ENCODE measurements at regions not wholly inside any gene's neighbourhood (a gene's known extent, or its start where the extent isn't known, plus 50 kb on each side); places are given as distances from the start of the nearest gene placed in this dataset.

- H3K4me3 ChIP-seq (ENCODE audit: low read depth, low read length): no peak overlapping the region
- no peak overlapping the region for H3K27ac ChIP-seq
- H3K36me3 ChIP-seq: no peaks in the 10 kb centered on the region
- no peak for DNase-seq
- no peaks in the 10 kb centered on the region for H3K9me3 ChIP-seq (ENCODE audit: severe bottlenecking)
- TF ChIP-seq CTCF (IDR thresholded peaks at IDR 0.05; ENCODE audit: low read depth, low read length): no peak
- H3K27me3 ChIP-seq (ENCODE audit: insufficient read depth, low read depth, severe bottlenecking): no peaks in the 10 kb centered on the region
Measured at GRCh38 chr12:98022961-98023360, 492.4 kb upstream of the TMPO start.

GRCh38 chr12:98037401-98038140 lies 477.8 kb upstream of the TMPO start:
- Histone ChIP-seq H3K36me3 (no peaks in the 10 kb centered on the region), H3K4me3 (ENCODE audit: low read depth, low read length) (no peak overlapping the region), H3K27me3 (ENCODE audit: insufficient read depth, low read depth, severe bottlenecking) (no peaks in the 10 kb centered on the region), H3K27ac (no peak overlapping the region), H3K9me3 (ENCODE audit: severe bottlenecking) (no peaks in the 10 kb centered on the region)
- no peak for DNase-seq
- no peak for TF ChIP-seq CTCF (IDR thresholded peaks at IDR 0.05; ENCODE audit: low read depth, low read length)

- DNase-seq: no peak
- Histone ChIP-seq H3K36me3 (no peaks in the 10 kb centered on the region), H3K4me3 (ENCODE audit: low read depth, low read length) (no peak overlapping the region), H3K27ac (no peak overlapping the region), H3K27me3 (ENCODE audit: insufficient read depth, low read depth, severe bottlenecking) (no peaks in the 10 kb centered on the region), H3K9me3 (ENCODE audit: severe bottlenecking) (no peaks in the 10 kb centered on the region)
- no peak for TF ChIP-seq CTCF (IDR thresholded peaks at IDR 0.05; ENCODE audit: low read depth, low read length)
Measured at GRCh38 chr12:98042668-98043067, 472.7 kb upstream of the TMPO start.

DNA sequence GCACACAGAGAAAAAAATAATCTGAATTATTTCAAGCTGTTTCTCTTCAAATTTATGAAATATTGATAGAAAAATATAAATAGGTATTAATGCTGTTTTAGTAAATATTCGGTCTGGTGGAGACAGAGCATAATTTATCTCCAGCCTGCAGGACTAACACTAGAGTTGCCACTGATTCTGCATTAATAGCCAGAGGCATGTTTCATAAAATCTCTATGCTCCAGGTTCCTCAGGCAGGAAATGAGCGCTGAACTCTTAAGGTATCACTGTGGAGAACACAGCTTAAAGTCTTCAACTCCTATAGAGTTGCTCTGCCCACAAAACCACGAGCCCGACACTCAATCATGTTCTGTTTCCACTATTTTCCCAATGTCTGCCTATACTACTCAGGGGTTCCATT lies 470.0 kb upstream of the TMPO start:
- H3K36me3 ChIP-seq: no peaks in the 10 kb centered on the region
- no peak for TF ChIP-seq CTCF (IDR thresholded peaks at IDR 0.05; ENCODE audit: low read depth, low read length)
- no peak overlapping the region for H3K27ac ChIP-seq
- no peaks in the 10 kb centered on the region for H3K9me3 ChIP-seq (ENCODE audit: severe bottlenecking)
- no peak for DNase-seq
- H3K27me3 ChIP-seq (ENCODE audit: insufficient read depth, low read depth, severe bottlenecking): no peaks in the 10 kb centered on the region
- no peak overlapping the region for H3K4me3 ChIP-seq (ENCODE audit: low read depth, low read length)

DNA sequence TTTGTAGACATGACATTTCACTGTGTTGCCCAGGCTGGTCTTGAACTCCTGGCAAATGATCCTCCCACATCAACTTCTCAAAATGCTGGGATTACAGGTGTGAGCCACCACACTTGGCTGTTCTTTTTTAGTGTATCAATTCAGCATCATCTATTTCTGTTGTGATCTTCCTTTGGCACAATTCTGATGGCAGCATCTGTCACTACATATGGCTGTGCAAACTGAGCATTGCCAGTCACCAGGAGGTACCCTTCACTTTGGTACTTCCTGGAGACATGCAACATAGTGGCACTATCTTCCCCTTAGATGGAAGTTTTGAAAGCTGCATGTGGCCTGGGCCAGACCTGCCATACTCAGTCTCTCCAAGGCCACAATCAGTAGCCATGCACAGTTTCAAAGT lies 467.1 kb upstream of the TMPO start:
- Histone ChIP-seq H3K4me3 (ENCODE audit: low read depth, low read length) (no peak overlapping the region), H3K27me3 (ENCODE audit: insufficient read depth, low read depth, severe bottlenecking) (no peaks in the 10 kb centered on the region), H3K27ac (no peak overlapping the region), H3K36me3 (no peaks in the 10 kb centered on the region), H3K9me3 (ENCODE audit: severe bottlenecking) (no peaks in the 10 kb centered on the region)
- no peak for TF ChIP-seq CTCF (IDR thresholded peaks at IDR 0.05; ENCODE audit: low read depth, low read length)
- DNase-seq: no peak

- no peaks in the 10 kb centered on the region for H3K9me3 ChIP-seq (ENCODE audit: severe bottlenecking)
- no peak overlapping the region for H3K4me3 ChIP-seq (ENCODE audit: low read depth, low read length)
- DNase-seq: no peak
- H3K27me3 ChIP-seq (ENCODE audit: insufficient read depth, low read depth, severe bottlenecking): no peaks in the 10 kb centered on the region
- TF ChIP-seq CTCF (IDR thresholded peaks at IDR 0.05; ENCODE audit: low read depth, low read length): no peak
- H3K27ac ChIP-seq: no peak overlapping the region
- no peaks in the 10 kb centered on the region for H3K36me3 ChIP-seq
Measured at GRCh38 chr12:98053202-98053601, 462.2 kb upstream of the TMPO start.

Data from WERI-Rb-1 (cell line).